Posterior vena cava (tissue), 2 donors: ENCODE measurements at regions not wholly inside any gene's neighbourhood (a gene's known extent, or its start where the extent isn't known, plus 50 kb on each side); places are given as distances from the start of the nearest gene placed in this dataset.

Experiments
- DNase-seq: peaks from one replicate; pipeline ENCODE4 v3.0.0-alpha.2; 2020; ENCODE audit warnings: low spot score
- intact Hi-C, 2 donors: fragments of 100-400 bp; cut with DNase I; formaldehyde crosslinking; loops; one replicate each; pipeline versions ENCODE4 v1.14.1 to v1.14.2; 2022 to 2023
- donor health status: DM: yes; HTN: yes; CAD: no.
- donor health status: DM: yes; HTN: yes; CAD: no.

DNA sequence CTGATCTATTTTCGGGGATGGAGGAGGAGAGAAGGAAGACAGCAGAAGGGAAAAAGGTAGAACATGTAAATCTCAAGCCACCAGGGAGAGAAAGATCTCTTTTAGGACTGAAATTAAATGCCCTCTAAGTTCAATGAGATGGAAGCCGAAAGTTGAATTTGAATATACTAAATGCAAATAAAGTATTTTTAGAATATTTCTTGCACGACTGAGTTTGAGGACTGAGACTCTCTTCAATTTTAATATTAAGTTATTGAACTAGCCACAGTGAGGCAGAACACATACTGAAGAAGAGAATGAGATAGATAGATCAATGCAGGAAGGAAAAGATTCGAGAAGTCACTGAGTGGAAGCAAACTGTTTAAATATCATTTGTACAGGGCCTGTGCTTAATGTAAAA, 399.9 kb upstream of the CBLB start:
- intact Hi-C loops = no loop called here

DNA sequence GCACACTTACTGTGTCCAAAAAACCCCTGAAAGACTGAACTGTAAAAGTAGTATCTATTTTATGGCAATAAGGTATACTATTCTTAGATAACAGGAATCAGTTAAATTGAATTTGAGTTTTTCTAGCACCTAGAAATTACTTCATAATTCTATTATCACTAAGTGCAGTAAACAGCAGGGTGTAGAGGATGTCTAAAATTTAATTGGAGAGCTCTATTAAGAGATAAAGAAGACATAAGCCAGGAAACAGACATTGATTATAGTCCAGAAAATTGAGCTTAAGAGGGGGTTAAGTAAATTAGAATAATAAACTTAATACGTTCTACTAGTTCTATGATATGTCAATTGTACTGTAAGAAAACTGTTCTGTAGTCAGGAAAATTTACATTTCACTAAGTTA, 403.5 kb upstream of the CBLB start:
- intact Hi-C loops = no loop called here
- DNase-seq = no peak

More for the DNA sequence above, 399.9 kb upstream of the CBLB start:
- no peak for DNase-seq

DNA sequence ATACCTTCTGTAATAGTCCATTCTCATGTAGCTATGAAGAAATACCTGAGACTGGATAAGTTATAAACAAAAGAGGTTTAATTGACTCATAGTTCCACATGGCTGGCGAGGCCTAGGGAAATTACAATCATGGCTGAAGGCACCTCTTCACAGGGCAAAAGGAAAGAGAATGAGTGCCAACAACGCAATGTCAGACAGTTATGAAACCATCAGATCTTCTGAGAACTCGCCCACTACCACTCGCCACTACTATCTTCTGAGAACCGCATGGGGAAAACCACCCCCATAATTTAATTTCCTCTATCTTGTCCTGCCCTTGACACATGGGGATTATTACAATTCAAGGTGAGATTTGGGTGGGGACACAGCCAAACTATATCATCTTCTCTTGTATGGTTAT, 406.8 kb upstream of the CBLB start:
- intact Hi-C loops = no loop called here
- DNase-seq = no peak

DNA sequence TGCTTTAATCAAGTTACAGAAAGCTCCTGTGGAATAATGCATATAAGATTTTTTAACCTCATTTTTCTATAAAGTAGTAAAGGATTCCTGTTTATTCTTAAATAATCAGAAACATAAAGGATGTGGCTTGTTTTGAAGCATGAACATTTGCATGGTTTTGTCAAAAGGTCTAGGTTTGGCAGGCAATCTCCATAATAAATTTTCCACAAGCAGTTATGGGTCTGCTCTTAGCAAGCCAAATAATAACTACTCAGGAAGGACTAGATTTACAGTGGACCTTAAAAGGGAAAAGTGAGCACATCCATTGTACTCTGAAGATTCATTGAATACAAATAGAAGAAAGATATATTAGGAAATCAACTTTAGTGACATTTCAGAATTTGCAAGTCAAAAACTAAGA, 407.3 kb upstream of the CBLB start:
- intact Hi-C loops = no loop called here
- no peak for DNase-seq

DNA sequence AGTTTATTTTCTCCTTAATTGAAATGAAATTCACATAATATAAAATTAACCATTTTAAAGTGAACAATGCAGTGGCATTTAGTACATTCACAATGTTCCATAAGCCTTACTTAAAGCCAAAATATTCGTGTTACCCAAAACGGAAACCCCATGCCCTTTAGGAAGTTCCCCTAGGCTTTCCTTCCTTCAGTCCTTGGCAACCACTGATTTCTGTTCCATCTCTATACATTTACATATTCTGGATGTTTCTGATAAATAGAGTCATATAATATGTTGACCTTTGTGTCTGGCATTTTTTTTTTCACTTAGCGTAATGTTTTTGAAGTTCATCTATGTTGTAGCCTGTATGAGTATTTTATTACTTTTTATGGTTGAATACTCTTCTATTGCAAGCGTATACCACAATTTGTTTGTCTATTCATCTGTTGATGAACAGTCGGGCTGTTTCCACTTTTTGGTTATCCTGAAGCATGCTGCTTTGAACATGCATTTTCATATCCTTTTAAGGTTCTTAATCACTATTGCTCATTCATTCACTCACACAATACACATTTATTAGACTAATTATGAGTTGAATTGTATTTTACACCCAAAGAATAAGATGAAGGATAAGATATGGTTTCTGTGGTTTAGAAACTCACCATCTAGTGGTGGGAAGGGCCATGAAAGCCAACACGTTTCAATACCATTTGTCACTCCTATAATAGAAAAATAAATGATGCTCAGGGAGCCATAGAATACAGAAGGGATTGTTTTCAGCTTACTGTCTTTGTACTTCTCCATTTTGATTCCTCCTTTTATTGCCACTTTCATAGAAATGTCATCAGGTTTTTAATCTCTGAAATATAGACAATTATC, 408.2 kb upstream of the CBLB start:
- intact Hi-C loops = no loop called here
- no peak for DNase-seq

DNA sequence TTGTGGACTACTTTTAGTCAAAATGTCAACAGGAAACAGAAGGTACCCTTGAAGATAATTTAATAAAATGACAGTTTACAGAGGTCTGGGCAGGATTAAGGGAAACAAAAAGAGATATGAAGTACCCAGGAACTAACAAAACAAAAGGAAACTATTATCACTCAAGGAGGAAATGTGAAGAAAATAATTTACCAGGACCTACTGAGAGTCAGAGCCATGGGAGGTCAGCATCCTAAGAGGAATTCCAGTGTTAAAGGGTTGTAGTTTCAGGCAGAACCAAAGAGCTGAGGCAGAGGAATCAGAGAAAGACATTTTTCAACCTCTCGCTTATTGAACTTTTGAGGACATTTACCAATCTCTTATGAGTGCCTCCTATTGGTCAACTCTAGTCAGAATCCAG, 408.9 kb upstream of the CBLB start:
- intact Hi-C loops = no loop called here
- DNase-seq = no peak

DNA sequence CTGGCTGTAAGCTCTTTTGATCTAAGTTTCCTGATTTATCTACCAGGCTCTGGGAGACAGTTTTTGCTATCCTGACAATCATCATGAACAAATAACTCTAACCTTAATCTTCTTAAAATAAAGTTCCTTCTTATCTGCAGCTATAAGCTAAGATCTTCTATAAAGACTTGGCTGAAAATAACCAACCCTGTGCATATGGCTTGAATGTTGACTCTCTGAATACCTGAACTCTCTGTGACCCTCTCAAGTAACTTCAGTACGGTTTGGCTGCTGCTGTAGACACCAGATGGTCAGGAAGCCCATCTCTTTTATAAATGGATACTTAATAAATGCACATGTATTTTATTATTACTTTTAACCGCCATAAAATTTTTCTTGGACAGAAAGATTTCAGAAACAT, 412.4 kb upstream of the CBLB start:
- intact Hi-C loops = no loop called here
- DNase-seq = no peak

DNA sequence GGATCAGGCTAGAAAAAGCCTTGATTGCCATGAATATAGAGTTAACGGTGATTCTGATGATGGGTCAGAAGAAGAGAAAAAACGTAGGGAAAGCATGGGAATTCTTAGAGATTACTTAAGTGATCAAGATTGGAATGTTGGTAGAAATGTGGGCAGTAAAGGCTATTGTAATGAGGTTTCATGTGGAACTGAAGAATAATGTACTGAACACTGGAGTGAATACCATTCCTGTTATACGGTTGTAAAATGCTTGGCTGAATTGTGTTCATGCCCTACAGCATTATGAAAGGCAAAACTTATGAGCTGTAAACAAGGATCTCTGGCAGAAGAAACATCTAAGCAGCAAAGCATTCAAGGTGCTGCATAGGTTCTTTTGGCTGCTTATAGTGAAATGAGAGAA, 414.1 kb upstream of the CBLB start:
- intact Hi-C loops = no loop called here
- no peak for DNase-seq

DNA sequence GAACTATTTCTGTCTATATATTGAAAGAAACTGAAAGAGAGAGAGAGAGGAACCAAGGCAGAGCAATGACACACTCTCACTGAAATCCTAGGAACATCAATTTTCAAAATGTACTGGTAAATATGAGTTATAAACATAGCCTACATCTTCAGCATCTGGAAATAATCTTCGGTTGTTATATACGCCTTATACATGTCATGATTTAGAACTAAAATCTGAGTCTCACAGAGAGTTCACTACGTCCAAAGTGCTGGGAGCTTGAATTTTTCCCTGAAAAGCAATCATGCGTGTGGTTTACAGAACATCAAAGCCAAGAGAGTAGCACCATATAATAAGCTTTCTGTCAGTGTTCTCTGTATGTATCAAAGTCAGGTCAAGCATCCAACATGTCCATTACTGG, 420.0 kb upstream of the CBLB start:
- intact Hi-C loops = no loop called here
- DNase-seq = no peak

DNA sequence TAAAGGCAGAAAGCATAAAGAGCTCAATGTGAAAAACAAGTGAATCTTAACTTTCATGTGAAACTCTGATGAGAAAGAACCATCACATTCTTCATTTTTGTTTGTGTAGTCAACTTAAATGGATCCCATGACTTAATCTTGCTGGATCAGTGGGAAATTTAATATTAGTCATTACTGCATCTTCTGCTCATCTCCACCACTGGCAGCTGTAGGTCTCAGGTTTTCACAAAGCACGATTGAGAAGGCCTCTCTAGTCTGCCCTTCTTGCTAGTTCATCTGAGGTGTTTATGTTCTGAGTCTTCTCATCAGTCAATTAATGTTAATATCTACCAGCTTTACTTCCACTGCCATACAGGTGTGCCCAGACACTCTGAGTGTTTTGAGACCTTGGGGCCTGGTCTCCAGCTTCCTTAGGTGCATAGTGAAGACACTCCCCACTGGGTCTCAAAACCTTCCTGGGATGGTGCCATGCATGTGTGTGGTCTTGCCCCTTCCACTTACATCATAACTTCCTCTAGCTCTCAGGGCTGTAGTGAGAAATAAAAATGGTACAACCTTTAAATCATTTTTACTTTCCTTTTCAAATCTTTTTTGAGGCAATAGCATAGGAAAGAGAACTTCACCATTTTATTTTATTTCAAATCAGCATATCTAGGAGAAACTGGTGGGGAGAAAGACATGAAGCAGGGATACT, 421.6 kb upstream of the CBLB start:
- no peak for DNase-seq
- intact Hi-C loops = no loop called here

DNA sequence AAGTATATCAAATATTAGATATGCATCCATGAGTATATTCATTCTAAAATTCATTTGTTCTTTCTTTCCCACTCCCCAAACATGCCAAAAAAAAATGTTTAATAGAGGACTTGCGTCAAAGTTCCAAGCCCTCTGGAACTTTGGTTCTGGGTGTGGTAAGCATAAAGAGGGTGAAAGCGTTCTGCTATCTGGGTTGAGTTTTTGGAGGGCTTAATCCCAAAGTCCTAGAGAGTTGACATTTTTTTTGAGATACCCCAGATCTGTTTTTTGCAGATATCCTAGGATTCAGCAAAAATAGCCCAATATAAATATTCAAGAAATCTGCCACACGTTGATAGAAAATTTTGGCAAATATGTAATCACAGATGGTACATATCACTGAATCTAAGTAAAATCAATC, 424.3 kb upstream of the CBLB start:
- intact Hi-C loops = no loop called here
- no peak for DNase-seq

DNA sequence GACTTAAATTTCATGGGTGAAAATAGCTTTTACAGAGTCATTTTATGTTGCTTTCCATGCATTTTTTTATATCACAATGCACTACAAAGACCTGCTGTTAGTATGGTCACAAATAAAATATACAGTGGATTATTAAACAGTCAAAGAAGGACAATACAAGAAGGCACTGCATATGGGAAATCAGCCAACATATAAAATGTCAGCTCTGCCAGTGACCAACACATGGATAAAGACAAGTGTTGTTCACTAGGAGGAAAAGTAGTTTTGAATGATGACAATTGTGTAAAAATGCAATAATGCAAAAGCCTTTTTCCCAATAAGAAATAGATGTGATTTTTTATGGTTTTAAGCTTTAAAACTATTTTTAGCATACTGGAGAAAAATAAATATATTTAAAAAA, 425.3 kb upstream of the CBLB start:
- no peak for DNase-seq

DNA sequence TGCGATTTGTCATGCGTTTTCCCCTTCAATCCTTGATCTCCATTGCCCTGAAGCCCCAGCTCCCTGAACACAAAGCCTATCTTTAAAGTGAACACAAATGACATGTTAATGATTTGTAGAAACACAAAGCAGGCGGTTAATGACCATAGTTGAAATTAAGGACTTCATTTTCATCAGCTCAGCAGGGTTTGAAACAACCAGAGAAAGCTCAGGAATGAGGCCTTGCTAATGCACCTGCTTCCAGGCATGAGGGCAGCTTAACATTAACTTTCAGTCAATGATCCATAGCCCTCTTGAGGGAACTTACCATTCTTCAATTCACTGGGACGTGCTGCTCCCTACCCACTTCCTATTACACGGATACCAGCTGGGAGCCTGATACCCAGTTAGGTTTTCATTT, 427.2 kb upstream of the CBLB start:
- intact Hi-C loops = no loop called here
- DNase-seq = no peak

More for the DNA sequence above, 425.3 kb upstream of the CBLB start:
- intact Hi-C loops = no loop called here

DNA sequence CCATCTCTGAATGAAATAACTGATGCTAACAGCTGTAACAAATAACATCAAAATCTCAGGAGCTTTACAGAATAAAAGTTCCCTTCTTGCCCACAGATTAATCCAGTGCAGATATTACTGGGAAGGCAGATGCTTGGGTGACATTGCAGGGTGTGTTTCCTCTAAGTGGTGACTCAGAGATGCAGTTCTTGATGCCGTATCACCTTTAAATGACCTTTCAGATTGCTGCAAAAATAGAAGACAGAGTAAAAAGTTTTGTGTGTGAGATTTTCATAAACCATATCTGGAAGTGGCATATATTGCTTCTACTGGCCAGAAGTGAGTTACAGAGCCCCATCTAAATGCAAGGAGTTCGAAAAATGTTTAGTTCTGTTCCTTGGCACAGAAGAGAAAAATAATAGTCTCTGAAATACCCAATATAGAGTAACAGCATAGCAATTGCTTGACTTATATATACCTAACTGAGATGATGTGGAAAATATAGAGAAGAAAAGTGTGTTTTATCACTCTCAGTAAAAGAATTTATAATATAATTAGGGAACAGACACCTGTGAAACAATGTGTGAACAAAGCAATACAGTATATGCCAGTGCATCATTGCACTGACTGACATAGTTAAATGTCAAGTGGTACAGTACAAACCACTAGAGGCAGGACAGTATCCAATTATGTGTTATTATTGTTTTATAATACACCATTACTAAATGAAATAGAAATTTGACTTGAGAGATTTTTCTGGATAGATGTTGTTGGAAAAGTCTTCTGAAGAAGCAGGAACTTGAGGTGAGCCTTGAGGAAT, 430.7 kb upstream of the CBLB start:
- DNase-seq = no peak

DNA sequence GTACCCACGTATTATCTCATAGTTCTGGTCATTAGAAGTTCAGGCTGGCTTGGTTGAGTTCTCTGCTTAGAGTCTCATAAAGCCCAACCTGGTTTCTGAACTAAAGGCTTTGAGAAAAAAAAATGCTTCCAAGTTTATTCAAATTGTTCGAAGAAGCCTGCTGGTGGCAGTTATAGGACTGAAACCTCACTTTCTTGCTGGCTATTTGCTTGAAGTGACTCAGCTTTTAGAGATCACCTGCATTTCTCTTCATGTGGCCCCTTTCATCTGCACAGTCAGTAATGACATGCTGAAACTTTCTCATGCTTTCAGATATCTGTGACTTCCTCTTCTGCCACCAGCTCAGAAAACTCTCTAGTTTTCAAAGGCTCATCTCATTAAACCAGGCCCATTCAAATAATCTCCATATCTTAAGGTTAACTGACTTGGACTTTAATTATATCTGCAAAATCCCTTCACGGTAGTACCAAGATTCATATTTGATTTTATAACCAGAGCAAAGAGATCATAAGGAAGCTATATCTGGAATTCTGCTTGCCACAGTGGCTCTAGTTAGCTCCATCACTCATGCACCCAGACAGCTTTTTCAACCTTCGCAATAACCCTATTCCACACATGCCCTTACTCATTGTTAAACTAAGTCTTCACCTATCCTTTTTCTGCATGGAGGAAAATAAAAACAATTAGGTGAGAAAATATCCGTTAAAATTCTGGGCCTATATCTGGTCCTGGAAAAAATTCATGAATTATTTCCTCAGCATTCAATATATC, 433.8 kb upstream of the CBLB start:
- no peak for DNase-seq
- intact Hi-C loops = no loop called here

More for the DNA sequence above, 430.7 kb upstream of the CBLB start:
- intact Hi-C loops = no loop called here

DNA sequence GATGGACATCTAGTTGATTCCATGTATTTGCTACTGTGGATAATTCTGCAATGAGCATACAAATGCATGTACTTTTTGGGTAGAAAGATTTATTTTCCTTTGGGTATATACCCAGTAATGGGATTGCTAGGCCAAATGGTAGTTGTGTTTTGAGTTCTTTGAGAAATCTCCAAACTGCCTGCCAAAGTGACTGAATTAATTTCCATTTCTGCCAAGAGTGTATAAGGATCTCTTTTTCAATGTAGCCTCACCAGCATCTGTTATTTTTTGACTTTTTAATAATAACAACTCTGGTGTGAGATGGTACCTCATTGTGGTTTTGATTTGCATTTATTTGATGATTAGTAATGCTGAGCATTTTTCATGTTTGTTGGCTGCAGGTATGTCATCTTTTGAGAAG, 435.0 kb upstream of the CBLB start:
- intact Hi-C loops = no loop called here
- no peak for DNase-seq

DNA sequence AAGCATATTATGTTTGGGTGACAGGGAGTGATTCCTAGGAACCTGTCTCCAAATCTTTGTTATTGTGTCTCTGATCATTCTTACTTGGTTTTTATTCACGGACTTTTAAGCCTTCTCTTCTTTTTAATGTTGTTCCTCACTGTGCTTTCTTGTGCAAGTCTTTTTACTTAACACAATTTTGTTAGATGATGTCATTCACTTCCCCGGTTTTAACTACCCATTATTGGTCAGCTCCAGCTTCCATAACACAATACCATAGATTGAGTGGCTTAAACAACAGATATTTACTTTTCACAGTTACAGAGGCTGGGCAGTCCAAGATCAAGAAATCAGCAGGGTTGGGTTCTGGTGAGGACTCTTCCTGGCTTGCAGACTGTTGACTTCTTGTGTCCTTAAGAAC, 436.3 kb upstream of the CBLB start:
- intact Hi-C loops = no loop called here
- no peak for DNase-seq

DNA sequence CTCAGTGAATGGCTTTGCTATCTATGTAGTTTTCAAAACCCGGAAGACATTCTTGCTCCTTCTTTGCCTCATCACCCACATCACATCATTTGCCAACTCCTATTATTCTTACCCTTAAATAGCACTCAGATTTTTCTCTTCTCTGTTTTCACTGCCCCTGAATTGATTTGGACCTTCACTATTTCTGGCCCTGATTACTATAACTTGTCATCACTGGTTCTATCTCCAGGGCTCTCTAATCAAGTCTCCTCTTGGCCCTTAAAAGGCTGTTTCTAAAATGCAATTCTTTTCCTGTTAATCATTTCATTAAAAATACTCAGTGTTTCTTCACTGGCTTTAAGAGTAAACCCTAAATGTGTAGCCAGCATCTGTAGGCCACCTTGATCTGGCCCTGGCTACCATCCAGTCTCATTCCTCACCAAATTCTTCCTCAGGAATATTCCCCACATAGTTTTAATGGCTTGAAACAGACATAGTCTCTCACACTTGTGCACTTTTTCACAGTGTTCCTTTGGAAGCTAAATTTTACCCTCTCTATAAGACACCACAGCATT, 437.1 kb upstream of the CBLB start:
- intact Hi-C loops = no loop called here
- no peak for DNase-seq

DNA sequence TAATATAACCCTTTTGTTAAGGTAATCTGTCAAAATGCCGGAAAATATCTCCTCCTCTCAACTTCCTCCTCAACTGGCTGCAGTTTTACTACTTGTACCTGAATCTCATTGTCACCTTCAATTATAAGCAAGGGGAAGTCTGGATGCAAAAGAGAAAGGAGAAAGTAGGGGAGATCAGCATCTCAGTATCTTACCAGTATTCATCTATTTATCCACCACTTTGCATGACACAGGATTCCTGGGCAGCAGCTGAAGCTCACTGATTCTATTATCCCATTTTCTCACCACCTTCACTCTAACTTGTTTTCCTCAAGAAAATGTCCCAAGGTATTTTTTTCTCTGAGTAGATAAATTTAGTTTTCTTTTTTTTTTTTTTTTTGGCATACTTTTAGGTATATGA, 440.5 kb upstream of the CBLB start:
- intact Hi-C loops = no loop called here
- no peak for DNase-seq
